Fibroblast of skin of back (primary cell): ENCODE measurements at regions not wholly inside any gene's neighbourhood (a gene's known extent, or its start where the extent isn't known, plus 50 kb on each side); places are given as distances from the start of the nearest gene placed in this dataset.

Experiments
- DNase-seq: peaks from one replicate; pipeline ENCODE4 v3.0.0-alpha.2; 2013

- DNase-seq: no peak
These were observed 60.9 kb upstream of the OSR1 start for GRCh38 chr2:19419211-19419880.

- no peak for DNase-seq
These were observed 58.6 kb upstream of the OSR1 start for GRCh38 chr2:19416784-19417684.

DNA sequence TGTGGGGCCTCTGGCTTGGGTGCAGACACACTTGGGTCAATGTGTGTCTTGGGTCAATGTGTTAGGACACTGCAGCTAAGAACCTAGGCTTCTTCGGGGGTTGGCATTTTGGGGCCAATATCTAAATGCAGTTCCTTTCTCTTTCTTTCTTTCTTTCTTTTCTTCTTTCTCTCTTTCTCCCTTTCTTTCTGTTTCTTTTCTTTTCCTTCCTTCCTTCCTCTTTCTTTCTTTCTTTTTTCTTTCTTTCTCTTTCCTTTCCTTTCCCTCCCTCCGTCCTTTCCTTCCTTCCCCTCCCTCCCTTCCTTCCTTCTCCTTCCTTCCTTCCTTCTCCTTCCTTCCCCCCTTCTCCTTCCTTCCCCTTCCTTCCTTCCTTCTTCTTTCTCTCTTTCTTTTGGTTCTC, 57.7 kb upstream of the OSR1 start:
- DNase-seq: no peak

DNA sequence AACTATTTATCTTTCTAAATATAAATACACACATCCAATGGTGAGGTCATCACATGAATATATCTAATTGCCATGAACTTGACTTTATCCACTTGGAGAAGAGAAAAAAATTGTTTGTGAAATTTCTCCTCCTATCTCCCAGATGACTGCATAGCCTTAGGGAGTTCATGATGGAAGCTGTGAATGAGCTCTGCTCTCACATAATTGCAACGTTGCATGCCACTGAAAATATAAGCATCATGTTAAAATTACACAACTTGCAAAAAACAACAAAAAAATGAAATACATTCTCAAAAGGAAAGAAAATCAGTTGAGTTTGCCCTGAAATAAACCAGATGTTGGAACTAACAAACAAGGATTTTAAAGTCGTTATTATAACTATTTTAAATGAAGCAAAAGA, 50.6 kb upstream of the OSR1 start:
- no peak for DNase-seq

GRCh38 chr2:19408592-19408991, 50.2 kb upstream of the OSR1 start:
- DNase-seq: peak; percentile 22
